Endothelial cell of umbilical vein (primary cell): ENCODE measurements at regions not wholly inside any gene's neighbourhood (a gene's known extent, or its start where the extent isn't known, plus 50 kb on each side); places are given as distances from the start of the nearest gene placed in this dataset.

Source experiments
- CTCF ChIP-seq, 2 donors: IDR thresholded peaks; 1 replicate in 1 of 2; 2 replicates in 1 of 2; pipeline ENCODE4 v1.5.1; 2011; ENCODE audit warnings: low read length in 2 of 2, mild to moderate bottlenecking in 2 of 2, moderate library complexity in 2 of 2, control low read depth in 1 of 2, inconsistent platforms in 1 of 2, low read depth in 1 of 2; ENCODE audit not compliant: insufficient read depth in 1 of 2; ENCODE audit errors: extremely low read depth in 1 of 2
- EZH2 ChIP-seq: IDR thresholded peaks from 2 replicates; pipeline ENCODE4 v1.6.1; 2012; ENCODE audit warnings: borderline replicate concordance, low read depth, mild to moderate bottlenecking, moderate library complexity, low read length, inconsistent platforms; ENCODE audit not compliant: severe bottlenecking
- FOS ChIP-seq: IDR thresholded peaks from 2 replicates; pipeline ENCODE4 v1.6.1; 2011; ENCODE audit warnings: mild to moderate bottlenecking, low read length, moderate library complexity, borderline replicate concordance; ENCODE audit not compliant: insufficient read depth
- GATA2 ChIP-seq: IDR thresholded peaks from 2 replicates; pipeline ENCODE4 v1.7.0; 2011; ENCODE audit warnings: low read depth, mild to moderate bottlenecking, moderate library complexity, mixed read lengths, low read length; ENCODE audit not compliant: insufficient read length, insufficient read depth
- POLR2A ChIP-seq: IDR thresholded peaks from 2 replicates; pipeline ENCODE4 v1.6.1; 2012; ENCODE audit warnings: low read depth, mild to moderate bottlenecking, control low read depth, low read length
- TF ChIP-seq, protein P1 (sequence below): IDR thresholded peaks from 2 replicates; pipeline ENCODE4 v1.6.1; 2011; ENCODE audit not compliant: insufficient read depth, insufficient read length

- no peak for TF ChIP-seq POLR2A
- no peak for TF ChIP-seq EZH2
- TF ChIP-seq CTCF (IDR thresholded peaks at IDR 0.05; ENCODE audit: extremely low read depth in 1 of 2, insufficient read depth in 1 of 2, low read depth in 1 of 2, low read length in 2 of 2) = no peak
- no peak for TF ChIP-seq FOS
- TF ChIP-seq, protein P1, sequence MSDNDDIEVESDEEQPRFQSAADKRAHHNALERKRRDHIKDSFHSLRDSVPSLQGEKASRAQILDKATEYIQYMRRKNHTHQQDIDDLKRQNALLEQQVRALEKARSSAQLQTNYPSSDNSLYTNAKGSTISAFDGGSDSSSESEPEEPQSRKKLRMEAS = no peak
- TF ChIP-seq GATA2 = no peak
These were observed 133.8 kb downstream of the ADAM29 start for GRCh38 chr4:175051974-175052373.
